WTC11 (cell line): ENCODE measurements at regions not wholly inside any gene's neighbourhood (a gene's known extent, or its start where the extent isn't known, plus 50 kb on each side); places are given as distances from the start of the nearest gene placed in this dataset.

Experiments used
- ATAC-seq: fragments of 200-7000 bp; cut with Tn5 transposase; 2 replicates; pipeline ENCODE4 v1.10.0; 2021; ENCODE audit warnings: mild to moderate bottlenecking, moderate library complexity
- CTCF ChIA-PET: fragments of 300-600 bp; sonication (Branson Sonifier 250); formaldehyde crosslinking; loops from one replicate; lab custom pipeline; 2021; ENCODE audit warnings: antibody characterized with exemption; lab: Charles Lee
- POLR2A ChIA-PET: fragments of 350-600 bp; sonication (Branson Sonifier 250); formaldehyde crosslinking; loops from one replicate; lab custom pipeline; 2021; ENCODE audit warnings: antibody characterized with exemption; lab: Charles Lee
- DNase-seq: peaks from one replicate; pipeline ENCODE4 v3.0.0; 2021; ENCODE audit warnings: low spot score
- H3K27ac Mint-ChIP-seq: 2 replicates; pipeline ENCODE4 v1.8.0; 2021; ENCODE audit warnings: mixed read lengths
- H3K27me3 Mint-ChIP-seq: 2 replicates; pipeline ENCODE4 v1.8.0; 2021; ENCODE audit warnings: low read depth, mild to moderate bottlenecking, moderate library complexity, mixed read lengths
- H3K36me3 Mint-ChIP-seq: 2 replicates; pipeline ENCODE4 v1.8.0; 2021; ENCODE audit warnings: mixed read lengths
- H3K4me1 Mint-ChIP-seq: 2 replicates; pipeline ENCODE4 v1.8.0; 2022; ENCODE audit warnings: mixed read lengths
- H3K4me3 Mint-ChIP-seq: 2 replicates; pipeline ENCODE4 v1.8.0; 2021; ENCODE audit warnings: mild to moderate bottlenecking, moderate library complexity, mixed read lengths
- H3K9me3 Mint-ChIP-seq: 2 replicates; pipeline ENCODE4 v1.8.0; 2021; ENCODE audit warnings: mixed read lengths
- ELF4 ChIP-seq: sonication (generic); formaldehyde crosslinking; IDR thresholded peaks from 2 replicates; pipeline ENCODE4 v1.8.1; 2022; ENCODE audit warnings: low read depth, mild to moderate bottlenecking, moderate library complexity, missing genetic modification reagents
- GABPB1 ChIP-seq: sonication (generic); formaldehyde crosslinking; IDR thresholded peaks from 2 replicates; pipeline ENCODE4 v1.8.1; 2023; ENCODE audit warnings: mild to moderate bottlenecking, missing genetic modification reagents
- IRF2 ChIP-seq: sonication (generic); formaldehyde crosslinking; IDR thresholded peaks from 2 replicates; pipeline ENCODE4 v1.8.0; 2022; ENCODE audit warnings: low read depth, missing genetic modification reagents, borderline replicate concordance
- MYBL2 ChIP-seq: sonication (generic); formaldehyde crosslinking; IDR thresholded peaks from 2 replicates; pipeline ENCODE4 v1.8.1; 2023; ENCODE audit warnings: mild to moderate bottlenecking, moderate library complexity, missing genetic modification reagents
- NFYB ChIP-seq: sonication (generic); formaldehyde crosslinking; conservative IDR thresholded peaks from 2 replicates; pipeline ENCODE4 v1.8.0; 2022; ENCODE audit warnings: low read depth, missing genetic modification reagents
- OVOL2 ChIP-seq: fragments of 250-450 bp; sonication (Bioruptor Pico); IDR thresholded peaks from 2 replicates; pipeline ENCODE4 v1.9.0; 2021; ENCODE audit warnings: mild to moderate bottlenecking, borderline replicate concordance
- SMAD4 ChIP-seq: sonication (generic); formaldehyde crosslinking; IDR thresholded peaks from 2 replicates; pipeline ENCODE4 v1.8.0; 2022; ENCODE audit warnings: mild to moderate bottlenecking, missing genetic modification reagents
- TEAD1 ChIP-seq: sonication (generic); formaldehyde crosslinking; IDR thresholded peaks from 2 replicates; pipeline ENCODE4 v1.8.0; 2022; ENCODE audit warnings: mild to moderate bottlenecking, missing genetic modification reagents
- TEAD4 ChIP-seq: sonication (generic); formaldehyde crosslinking; IDR thresholded peaks from 2 replicates; pipeline ENCODE4 v1.8.0; 2022; ENCODE audit warnings: mild to moderate bottlenecking, missing genetic modification reagents
- ZNF121 ChIP-seq: sonication (generic); formaldehyde crosslinking; IDR thresholded peaks from 2 replicates; pipeline ENCODE4 v1.8.0; 2023; ENCODE audit warnings: missing genetic modification reagents
- ZNF138 ChIP-seq: sonication (generic); formaldehyde crosslinking; conservative IDR thresholded peaks from 2 replicates; pipeline ENCODE4 v1.8.1; 2022; ENCODE audit warnings: mild to moderate bottlenecking, moderate library complexity, missing genetic modification reagents
- ZNF232 ChIP-seq: sonication (generic); formaldehyde crosslinking; IDR thresholded peaks from 2 replicates; pipeline ENCODE4 v1.8.0; 2022; ENCODE audit warnings: mild to moderate bottlenecking, missing genetic modification reagents
- ZNF416 ChIP-seq: fragments of 250-450 bp; sonication (Bioruptor Pico); IDR thresholded peaks from 2 replicates; pipeline ENCODE4 v1.9.0; 2021; ENCODE audit warnings: mild to moderate bottlenecking, inconsistent platforms
- TF ChIP-seq, protein P1 (sequence below): fragments of 250-450 bp; sonication (Bioruptor Pico); IDR thresholded peaks from 2 replicates; pipeline ENCODE4 v1.9.0; 2021; ENCODE audit warnings: mild to moderate bottlenecking
- TF ChIP-seq, protein P2 (sequence below): sonication (generic); formaldehyde crosslinking; IDR thresholded peaks from 2 replicates; pipeline ENCODE4 v1.8.1; 2023; ENCODE audit warnings: mild to moderate bottlenecking, missing genetic modification reagents, moderate library complexity
- TF ChIP-seq, protein P3 (sequence below): sonication (generic); formaldehyde crosslinking; IDR thresholded peaks from 2 replicates; pipeline ENCODE4 v1.8.1; 2023; ENCODE audit warnings: mild to moderate bottlenecking, missing genetic modification reagents
- TF ChIP-seq, protein P4 (sequence below): fragments of 250-450 bp; sonication (Bioruptor Pico); conservative IDR thresholded peaks from 2 replicates; pipeline ENCODE4 v1.9.0; 2021; ENCODE audit warnings: mild to moderate bottlenecking
- TF ChIP-seq, protein P5 (sequence below): sonication (generic); formaldehyde crosslinking; IDR thresholded peaks from 2 replicates; pipeline ENCODE4 v1.8.0; 2022; ENCODE audit warnings: mild to moderate bottlenecking, missing genetic modification reagents
- TF ChIP-seq, protein P6 (sequence below): sonication (generic); formaldehyde crosslinking; IDR thresholded peaks from 2 replicates; pipeline ENCODE4 v1.8.1; 2022; ENCODE audit warnings: missing genetic modification reagents, borderline replicate concordance
- TF ChIP-seq, protein P7 (sequence below): fragments of 250-450 bp; sonication (Bioruptor Pico); IDR thresholded peaks from 2 replicates; pipeline ENCODE4 v1.9.0; 2021; ENCODE audit warnings: moderate library complexity, mild to moderate bottlenecking, inconsistent platforms, borderline replicate concordance
- TF ChIP-seq, protein P8 (sequence below): fragments of 250-450 bp; sonication (Bioruptor Pico); IDR thresholded peaks from 2 replicates; pipeline ENCODE4 v1.9.0; 2021; ENCODE audit warnings: mild to moderate bottlenecking

DNA sequence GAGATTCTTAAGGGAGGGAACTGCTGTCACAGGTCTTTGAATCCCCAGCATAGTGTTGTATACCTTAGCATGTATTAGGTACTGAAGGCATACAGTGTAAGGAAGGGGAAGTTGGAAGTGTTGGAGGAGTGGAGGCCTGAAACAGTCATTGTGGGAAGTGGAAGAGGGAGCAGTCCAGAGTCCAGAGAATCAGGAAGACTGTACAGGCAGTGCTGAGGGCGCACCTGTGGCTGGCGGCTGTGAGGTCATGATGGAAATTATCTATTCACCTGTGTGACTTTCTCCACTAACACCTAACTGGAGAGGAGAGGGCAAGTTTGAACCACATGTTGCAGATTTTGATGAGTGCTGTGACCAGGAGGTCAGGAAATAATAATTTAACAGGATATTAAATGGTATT, 119.7 kb upstream of the NIPBL start:
- H3K27me3 Mint-ChIP-seq, result no peaks in the 10 kb centered on the region
- DNase-seq (no peak), ATAC-seq (no peak)
- H3K36me3 Mint-ChIP-seq, result no peaks in the 10 kb centered on the region
- TF ChIP-seq TEAD4 (no peak), ELF4 (CRISPR knock-in tag) (no peak), GABPB1 (CRISPR knock-in tag) (no peak), ZNF121 (no peak)
- TF ChIP-seq, protein P1, sequence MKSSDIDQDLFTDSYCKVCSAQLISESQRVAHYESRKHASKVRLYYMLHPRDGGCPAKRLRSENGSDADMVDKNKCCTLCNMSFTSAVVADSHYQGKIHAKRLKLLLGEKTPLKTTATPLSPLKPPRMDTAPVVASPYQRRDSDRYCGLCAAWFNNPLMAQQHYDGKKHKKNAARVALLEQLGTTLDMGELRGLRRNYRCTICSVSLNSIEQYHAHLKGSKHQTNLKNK (CRISPR knock-in tag), result no peak
- H3K4me3 Mint-ChIP-seq, result no peak overlapping the region
- ChIA-PET CTCF (interaction anchor here (2.4 kb wide), 1 partner anchor 19 kb away, joined by 6 read pairs; no protein-coding TSS in a partner anchor), POLR2A (no interaction called here)
- H3K9me3 Mint-ChIP-seq, result no peaks in the 10 kb centered on the region
- H3K27ac Mint-ChIP-seq, result no peak overlapping the region
- H3K4me1 Mint-ChIP-seq, result 0 out of 2 replicates have a peak, but pooled peaks cover 4% of the 10 kb centered on the region

DNA sequence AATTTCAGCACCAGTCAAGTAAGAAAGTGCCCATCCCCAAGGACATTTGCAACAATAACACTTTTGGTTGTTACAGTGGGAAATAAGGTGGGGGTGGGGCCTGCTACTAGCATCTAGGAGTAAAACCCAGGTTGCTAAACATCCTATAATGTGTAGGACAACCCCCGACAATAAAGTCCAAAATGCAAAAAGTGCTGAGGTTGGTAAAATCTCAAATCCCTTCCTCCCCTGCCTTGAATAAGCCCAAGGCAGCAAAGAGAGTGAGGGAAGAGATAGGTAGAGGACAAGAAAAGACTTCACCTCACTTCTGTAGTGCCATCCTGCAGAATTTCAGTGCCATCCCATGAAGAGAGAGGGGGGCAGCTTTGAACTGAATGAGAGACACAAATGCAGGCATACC, 117.5 kb upstream of the NIPBL start:
- DNase-seq (no peak), ATAC-seq (no peak)
- TF ChIP-seq, protein P2, sequence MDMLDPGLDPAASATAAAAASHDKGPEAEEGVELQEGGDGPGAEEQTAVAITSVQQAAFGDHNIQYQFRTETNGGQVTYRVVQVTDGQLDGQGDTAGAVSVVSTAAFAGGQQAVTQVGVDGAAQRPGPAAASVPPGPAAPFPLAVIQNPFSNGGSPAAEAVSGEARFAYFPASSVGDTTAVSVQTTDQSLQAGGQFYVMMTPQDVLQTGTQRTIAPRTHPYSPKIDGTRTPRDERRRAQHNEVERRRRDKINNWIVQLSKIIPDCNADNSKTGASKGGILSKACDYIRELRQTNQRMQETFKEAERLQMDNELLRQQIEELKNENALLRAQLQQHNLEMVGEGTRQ (CRISPR knock-in tag), result no peak
- TF ChIP-seq TEAD1 (CRISPR knock-in tag), result no peak
- TF ChIP-seq, protein P3, sequence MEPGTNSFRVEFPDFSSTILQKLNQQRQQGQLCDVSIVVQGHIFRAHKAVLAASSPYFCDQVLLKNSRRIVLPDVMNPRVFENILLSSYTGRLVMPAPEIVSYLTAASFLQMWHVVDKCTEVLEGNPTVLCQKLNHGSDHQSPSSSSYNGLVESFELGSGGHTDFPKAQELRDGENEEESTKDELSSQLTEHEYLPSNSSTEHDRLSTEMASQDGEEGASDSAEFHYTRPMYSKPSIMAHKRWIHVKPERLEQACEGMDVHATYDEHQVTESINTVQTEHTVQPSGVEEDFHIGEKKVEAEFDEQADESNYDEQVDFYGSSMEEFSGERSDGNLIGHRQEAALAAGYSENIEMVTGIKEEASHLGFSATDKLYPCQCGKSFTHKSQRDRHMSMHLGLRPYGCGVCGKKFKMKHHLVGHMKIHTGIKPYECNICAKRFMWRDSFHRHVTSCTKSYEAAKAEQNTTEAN (CRISPR knock-in tag), result no peak
- no peak for TF ChIP-seq OVOL2 (CRISPR knock-in tag)
- no peak for TF ChIP-seq SMAD4 (CRISPR knock-in tag)
- TF ChIP-seq, protein P1 (CRISPR knock-in tag), result no peak
- TF ChIP-seq ZNF416 (CRISPR knock-in tag), result no peak
- TF ChIP-seq, protein P4, sequence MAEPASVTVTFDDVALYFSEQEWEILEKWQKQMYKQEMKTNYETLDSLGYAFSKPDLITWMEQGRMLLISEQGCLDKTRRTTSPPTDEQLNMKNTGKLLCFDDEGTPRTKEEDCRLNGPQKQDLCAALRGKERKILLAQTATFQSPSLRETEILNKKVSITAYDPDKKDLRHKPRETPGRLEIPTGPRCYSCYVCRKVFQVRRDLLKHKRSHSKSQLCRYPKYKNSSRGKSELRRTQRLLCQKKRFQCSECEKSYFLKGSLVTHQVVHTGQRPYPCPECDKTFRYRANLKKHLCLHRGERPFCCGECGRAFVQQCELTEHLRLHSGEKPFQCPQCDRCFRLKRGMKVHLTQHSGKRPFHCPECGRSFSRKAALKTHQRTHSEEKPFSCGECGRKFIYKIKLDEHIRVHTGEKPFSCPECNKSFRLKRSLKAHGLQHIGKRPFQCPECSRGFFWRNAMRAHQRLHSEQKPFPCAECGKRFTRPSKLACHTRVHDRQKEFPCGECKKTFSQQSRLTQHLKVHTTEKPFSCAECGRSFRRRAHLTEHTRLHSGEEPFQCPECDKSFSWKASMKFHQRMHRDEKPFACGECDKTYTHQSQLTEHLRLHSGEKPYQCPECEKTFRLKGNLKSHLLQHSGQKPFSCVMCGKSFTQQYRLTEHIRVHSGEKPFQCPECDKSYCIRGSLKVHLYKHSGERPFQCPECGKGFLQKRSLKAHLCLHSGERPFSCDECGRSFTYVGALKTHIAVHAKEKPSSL (CRISPR knock-in tag), result no peak
- no peak for TF ChIP-seq NFYB
- no peak for TF ChIP-seq MYBL2 (CRISPR knock-in tag)
- TF ChIP-seq IRF2 (CRISPR knock-in tag), result no peak
- TF ChIP-seq ZNF232 (CRISPR knock-in tag), result no peak
- no peak overlapping the region for H3K4me3 Mint-ChIP-seq
- H3K27ac Mint-ChIP-seq, result no peak overlapping the region
- no peaks in the 10 kb centered on the region for H3K36me3 Mint-ChIP-seq
- no peaks in the 10 kb centered on the region for H3K9me3 Mint-ChIP-seq
- CTCF ChIA-PET, result no interaction called here
- 0 out of 2 replicates have a peak, but pooled peaks cover 4% of the 10 kb centered on the region for H3K4me1 Mint-ChIP-seq
- H3K27me3 Mint-ChIP-seq, result no peaks in the 10 kb centered on the region
- POLR2A ChIA-PET, result no interaction called here

DNA sequence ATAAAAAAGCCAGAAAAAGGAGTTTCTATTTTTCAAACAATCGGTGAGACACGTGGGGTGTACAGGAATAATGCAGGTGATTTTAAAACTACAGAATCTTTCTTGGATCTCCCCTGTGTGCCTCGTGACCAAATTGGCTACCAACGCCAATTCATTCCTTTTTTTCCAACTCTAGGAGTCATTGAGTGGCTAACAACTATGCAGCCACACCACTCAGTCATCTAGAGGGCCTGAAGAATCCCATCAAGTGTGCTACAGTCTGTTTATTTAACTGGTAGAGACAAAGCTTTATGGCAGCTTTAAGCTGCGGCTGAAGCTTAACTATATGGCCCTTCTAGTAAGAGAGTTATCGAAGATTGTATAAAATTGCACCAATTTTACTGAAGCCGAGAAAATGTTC, 113.1 kb upstream of the NIPBL start:
- DNase-seq, result no peak
- Mint-ChIP-seq H3K9me3 (peaks cover 13% of the 10 kb centered on the region), H3K4me3 (no peak overlapping the region), H3K36me3 (no peaks in the 10 kb centered on the region), H3K4me1 (no peaks in the 10 kb centered on the region), H3K27ac (no peak overlapping the region), H3K27me3 (no peaks in the 10 kb centered on the region)
- no peak for ATAC-seq
- POLR2A ChIA-PET, result no interaction called here
- CTCF ChIA-PET, result no interaction called here
- TF ChIP-seq, protein P5, sequence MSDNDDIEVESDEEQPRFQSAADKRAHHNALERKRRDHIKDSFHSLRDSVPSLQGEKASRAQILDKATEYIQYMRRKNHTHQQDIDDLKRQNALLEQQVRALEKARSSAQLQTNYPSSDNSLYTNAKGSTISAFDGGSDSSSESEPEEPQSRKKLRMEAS (CRISPR knock-in tag), result no peak
- TF ChIP-seq, protein P6, sequence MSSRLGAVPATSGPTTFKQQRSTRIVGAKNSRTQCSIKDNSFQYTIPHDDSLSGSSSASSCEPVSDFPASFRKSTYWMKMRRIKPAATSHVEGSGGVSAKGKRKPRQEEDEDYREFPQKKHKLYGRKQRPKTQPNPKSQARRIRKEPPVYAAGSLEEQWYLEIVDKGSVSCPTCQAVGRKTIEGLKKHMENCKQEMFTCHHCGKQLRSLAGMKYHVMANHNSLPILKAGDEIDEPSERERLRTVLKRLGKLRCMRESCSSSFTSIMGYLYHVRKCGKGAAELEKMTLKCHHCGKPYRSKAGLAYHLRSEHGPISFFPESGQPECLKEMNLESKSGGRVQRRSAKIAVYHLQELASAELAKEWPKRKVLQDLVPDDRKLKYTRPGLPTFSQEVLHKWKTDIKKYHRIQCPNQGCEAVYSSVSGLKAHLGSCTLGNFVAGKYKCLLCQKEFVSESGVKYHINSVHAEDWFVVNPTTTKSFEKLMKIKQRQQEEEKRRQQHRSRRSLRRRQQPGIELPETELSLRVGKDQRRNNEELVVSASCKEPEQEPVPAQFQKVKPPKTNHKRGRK (CRISPR knock-in tag), result no peak
- no peak for TF ChIP-seq ZNF138 (CRISPR knock-in tag)
- TF ChIP-seq, protein P7, sequence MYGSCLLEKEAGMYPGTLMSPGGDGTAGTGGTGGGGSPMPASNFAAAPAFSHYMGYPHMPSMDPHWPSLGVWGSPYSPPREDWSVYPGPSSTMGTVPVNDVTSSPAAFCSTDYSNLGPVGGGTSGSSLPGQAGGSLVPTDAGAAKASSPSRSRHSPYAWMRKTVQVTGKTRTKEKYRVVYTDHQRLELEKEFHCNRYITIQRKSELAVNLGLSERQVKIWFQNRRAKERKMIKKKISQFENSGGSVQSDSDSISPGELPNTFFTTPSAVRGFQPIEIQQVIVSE (CRISPR knock-in tag), result no peak
- TF ChIP-seq, protein P8, sequence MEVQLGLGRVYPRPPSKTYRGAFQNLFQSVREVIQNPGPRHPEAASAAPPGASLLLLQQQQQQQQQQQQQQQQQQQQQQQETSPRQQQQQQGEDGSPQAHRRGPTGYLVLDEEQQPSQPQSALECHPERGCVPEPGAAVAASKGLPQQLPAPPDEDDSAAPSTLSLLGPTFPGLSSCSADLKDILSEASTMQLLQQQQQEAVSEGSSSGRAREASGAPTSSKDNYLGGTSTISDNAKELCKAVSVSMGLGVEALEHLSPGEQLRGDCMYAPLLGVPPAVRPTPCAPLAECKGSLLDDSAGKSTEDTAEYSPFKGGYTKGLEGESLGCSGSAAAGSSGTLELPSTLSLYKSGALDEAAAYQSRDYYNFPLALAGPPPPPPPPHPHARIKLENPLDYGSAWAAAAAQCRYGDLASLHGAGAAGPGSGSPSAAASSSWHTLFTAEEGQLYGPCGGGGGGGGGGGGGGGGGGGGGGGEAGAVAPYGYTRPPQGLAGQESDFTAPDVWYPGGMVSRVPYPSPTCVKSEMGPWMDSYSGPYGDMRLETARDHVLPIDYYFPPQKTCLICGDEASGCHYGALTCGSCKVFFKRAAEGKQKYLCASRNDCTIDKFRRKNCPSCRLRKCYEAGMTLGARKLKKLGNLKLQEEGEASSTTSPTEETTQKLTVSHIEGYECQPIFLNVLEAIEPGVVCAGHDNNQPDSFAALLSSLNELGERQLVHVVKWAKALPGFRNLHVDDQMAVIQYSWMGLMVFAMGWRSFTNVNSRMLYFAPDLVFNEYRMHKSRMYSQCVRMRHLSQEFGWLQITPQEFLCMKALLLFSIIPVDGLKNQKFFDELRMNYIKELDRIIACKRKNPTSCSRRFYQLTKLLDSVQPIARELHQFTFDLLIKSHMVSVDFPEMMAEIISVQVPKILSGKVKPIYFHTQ (CRISPR knock-in tag), result no peak
- TF ChIP-seq, protein P1 (CRISPR knock-in tag), result no peak
